Keratinocyte (primary cell): ENCODE measurements at regions not wholly inside any gene's neighbourhood (a gene's known extent, or its start where the extent isn't known, plus 50 kb on each side); places are given as distances from the start of the nearest gene placed in this dataset.

Experiments
- EZH2 ChIP-seq: IDR thresholded peaks from one replicate; pipeline ENCODE4 v1.6.1; 2012; ENCODE audit warnings: inconsistent platforms, mild to moderate bottlenecking, low read length, moderate library complexity
- TF ChIP-seq, protein P1 (sequence below), 3 experiments: IDR thresholded peaks in 1 of 3; conservative IDR thresholded peaks in 1 of 3; optimal IDR thresholded peaks in 1 of 3; 2 replicates in 2 of 3; 3 replicates in 1 of 3; pipeline versions ENCODE3 to v1.5.1; 2011; ENCODE audit warnings: low read length in 3 of 3, mild to moderate bottlenecking in 3 of 3, moderate library complexity in 2 of 3, control low read depth in 1 of 3, inconsistent platforms in 1 of 3; ENCODE audit not compliant: insufficient read depth in 2 of 3; ENCODE audit errors: extremely low read depth in 1 of 3

DNA sequence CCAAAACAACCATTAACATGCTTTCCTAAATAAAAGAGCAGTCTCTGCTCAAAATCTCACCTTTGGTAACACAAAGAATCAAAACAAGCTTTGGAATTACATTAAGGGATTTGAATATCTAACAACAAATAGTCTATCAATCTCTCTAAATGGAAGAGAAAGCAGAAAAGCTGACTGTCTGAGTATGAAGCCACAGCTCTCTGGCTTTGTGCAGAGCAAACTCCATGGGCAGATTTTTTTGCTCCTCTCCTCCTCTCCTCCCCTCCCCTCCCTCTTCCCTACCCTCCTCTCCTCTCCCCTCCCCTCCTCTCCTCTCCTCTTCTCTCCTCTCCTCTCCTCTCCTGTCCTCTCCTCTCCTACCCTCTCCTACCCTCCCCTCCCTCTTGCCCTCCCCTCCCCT lies 329.5 kb upstream of the ETAA1 start:
- TF ChIP-seq EZH2, result no peak
- TF ChIP-seq, protein P1, sequence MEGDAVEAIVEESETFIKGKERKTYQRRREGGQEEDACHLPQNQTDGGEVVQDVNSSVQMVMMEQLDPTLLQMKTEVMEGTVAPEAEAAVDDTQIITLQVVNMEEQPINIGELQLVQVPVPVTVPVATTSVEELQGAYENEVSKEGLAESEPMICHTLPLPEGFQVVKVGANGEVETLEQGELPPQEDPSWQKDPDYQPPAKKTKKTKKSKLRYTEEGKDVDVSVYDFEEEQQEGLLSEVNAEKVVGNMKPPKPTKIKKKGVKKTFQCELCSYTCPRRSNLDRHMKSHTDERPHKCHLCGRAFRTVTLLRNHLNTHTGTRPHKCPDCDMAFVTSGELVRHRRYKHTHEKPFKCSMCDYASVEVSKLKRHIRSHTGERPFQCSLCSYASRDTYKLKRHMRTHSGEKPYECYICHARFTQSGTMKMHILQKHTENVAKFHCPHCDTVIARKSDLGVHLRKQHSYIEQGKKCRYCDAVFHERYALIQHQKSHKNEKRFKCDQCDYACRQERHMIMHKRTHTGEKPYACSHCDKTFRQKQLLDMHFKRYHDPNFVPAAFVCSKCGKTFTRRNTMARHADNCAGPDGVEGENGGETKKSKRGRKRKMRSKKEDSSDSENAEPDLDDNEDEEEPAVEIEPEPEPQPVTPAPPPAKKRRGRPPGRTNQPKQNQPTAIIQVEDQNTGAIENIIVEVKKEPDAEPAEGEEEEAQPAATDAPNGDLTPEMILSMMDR (optimal IDR thresholded peaks at IDR 0.05 in 1 of 3, IDR thresholded peaks at IDR 0.05 in 1 of 3, conservative IDR thresholded peaks at IDR 0.05 in 1 of 3; ENCODE audit: extremely low read depth in 1 of 3, insufficient read depth in 2 of 3, low read length in 3 of 3), result no peak
